Stimulated activated CD4-positive, alpha-beta T cell treated with anti-CD3 and anti-CD28 coated beads, Interleukin-4, amount 100 ng/mL, for 1 hour (primary cell): ENCODE measurements at regions not wholly inside any gene's neighbourhood (a gene's known extent, or its start where the extent isn't known, plus 50 kb on each side); places are given as distances from the start of the nearest gene placed in this dataset.

Experiments used
- DNase-seq: peaks from one replicate; pipeline ENCODE4 v3.0.0-alpha.2; 2020

DNA sequence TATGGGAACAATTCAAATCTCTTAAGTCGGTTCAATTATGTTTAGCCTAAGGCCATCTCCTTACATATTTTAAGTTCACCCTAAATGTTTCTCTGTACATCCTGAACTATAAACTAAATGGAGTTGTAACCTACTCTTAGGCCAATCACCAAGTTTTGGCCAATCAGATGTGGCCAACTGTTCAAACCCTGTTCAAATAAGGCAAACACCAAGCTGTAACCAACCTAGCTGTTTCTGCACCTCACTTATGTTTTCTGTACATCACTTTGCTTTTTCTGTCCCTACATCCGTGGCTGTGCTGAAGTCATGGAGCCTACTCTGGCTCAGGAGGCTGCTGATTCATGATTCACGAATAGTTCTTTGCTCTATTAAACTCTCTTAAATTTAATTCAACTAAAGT is 165.3 kb downstream of the GASK1B start:
- DNase-seq = no peak

DNA sequence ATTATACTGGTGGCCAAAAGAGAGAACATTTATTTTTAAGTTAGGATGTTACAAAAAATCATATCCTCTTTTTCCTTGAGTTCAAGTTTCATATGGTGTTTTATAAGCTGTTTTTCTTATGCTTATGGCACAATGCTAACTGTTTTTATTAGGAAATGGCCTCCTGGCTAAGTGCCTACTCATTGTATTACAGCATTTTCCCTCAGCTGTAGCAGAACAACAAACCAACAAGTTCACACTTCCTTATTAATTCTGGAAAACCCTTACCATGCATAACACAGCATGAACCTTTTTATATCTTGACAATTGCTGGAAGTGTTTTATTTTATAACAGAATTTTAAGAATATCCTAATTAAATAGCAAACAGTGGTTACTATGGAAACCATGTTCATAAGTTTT is 165.8 kb downstream of the GASK1B start:
- no peak for DNase-seq

DNA sequence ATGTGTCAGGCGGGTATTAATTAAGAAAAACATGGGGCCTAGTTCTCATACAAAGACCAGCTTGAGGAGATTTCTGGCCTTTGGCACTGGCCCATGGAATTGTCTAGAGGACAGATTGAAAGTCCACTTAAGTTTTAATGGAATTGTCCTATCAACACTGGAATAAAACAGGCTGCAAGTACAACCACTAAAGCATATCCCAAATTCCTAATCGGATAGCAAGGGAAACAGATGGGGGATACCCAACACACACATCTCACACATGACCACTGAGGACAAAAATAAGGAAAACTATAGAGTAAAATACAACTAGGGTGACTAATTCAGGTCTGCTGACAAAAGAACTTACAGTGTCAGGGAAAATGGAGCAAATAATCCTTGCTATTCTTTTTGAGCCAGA is 167.8 kb downstream of the GASK1B start:
- no peak for DNase-seq

DNA sequence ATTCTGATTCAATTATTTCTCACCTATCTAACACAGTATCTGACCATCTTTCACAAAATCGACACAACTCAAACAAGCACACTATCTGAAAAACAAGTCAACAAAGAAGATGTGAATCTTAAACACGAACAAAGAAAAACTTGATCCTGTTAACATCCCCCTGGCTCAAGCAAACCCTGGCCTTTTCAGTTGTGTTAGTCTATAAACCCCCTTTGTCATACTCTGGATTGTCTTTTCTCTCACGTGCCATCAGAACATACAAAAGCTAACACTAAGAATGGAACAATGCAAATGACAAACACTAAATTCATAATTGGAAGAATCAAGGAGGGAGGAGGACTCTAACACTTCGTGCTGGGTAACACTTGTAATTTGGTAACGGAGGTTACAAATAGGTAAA is 168.7 kb downstream of the GASK1B start:
- DNase-seq = no peak

DNA sequence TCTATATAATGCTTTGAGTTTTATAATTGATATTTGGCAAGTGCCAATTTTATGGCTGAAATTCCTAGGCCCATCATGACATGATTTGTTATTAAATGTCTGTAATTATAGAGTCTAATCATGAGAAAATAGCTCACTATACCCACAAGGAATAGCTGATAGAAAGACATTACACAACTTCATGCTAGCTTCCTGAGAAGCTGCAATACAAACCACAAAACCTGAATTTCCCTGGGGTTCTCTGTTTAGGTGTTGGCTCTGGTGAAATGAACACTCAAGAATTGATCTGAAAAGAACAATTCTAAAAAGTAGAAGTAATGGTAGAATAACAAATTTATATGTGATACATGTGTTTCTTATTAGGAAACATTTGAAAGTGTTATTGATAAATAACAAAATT is 169.6 kb downstream of the GASK1B start:
- DNase-seq = no peak

DNA sequence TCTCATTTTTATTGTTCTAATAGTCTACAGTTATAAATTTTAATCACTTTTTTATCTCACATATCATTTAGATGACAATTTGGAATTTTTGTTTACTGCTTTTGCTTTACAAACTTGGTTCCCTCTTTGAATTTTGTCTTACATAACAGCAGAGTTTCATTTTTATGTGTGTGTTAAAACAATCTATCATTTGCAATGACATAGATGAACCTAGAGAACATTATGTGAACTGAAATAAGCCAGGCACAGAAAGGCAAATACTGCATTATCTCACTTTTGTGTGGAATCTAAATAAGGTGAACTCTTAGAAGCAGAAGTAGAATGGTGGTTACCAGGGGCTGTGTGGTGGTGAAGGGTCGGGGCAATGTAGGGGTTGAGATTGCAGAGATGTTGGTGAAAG is 170.7 kb downstream of the GASK1B start:
- no peak for DNase-seq

DNA sequence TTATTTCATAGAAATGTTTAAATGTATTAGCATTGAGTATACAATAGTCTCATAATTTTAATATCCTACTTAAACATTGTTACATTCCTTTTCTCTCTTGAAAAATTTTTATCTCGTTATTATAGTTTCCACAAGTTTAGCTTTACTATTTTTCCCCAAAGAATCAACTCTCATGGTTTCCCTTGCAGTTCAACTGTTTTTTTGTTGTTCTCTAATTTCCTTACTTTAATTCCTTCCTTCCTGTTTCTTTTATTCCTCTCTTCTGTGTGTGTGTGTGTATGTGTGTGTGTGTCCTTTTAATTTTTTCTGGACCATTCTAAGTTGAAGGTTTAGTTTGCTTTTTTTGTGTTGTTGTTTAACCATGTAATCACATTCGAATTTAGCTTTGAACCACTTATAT is 171.1 kb downstream of the GASK1B start:
- DNase-seq = no peak

DNA sequence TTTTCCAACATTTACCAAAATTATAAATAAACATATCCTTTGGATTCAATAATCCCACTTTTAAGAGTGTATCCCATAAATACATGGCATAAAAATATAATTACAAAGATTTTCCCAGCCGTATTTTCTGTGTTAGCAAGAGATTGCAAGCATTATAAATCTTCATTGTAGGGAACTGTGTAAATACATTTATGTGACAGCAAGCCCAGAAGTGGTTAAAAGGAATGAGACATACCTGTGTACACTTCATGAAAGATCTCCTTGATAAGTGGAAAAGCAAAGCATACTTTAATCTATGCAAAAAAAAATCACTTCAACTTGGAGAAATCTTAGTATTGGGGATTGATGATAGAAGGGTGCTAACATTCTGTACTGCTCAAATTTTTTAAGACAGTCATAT is 173.1 kb downstream of the GASK1B start:
- DNase-seq = no peak

DNA sequence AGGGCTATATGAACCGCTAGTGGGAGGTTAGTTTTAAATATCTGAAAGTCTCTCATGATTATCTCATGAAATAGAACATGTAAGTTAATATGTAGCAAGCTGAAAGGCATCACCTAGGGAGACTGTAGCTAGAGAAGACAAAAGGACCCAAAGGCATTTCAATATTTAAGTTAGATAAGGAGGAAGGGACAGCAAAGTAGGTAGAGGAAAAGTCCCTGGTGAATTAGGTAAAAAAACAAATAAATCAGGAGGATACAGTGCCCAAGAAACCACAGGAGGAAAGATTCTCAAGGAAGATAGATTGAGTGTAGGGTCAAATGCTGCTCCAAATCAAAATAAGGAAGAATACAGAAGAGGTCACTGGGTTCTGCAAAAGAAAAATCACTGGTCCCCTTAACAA is 175.5 kb downstream of the GASK1B start:
- DNase-seq = no peak

DNA sequence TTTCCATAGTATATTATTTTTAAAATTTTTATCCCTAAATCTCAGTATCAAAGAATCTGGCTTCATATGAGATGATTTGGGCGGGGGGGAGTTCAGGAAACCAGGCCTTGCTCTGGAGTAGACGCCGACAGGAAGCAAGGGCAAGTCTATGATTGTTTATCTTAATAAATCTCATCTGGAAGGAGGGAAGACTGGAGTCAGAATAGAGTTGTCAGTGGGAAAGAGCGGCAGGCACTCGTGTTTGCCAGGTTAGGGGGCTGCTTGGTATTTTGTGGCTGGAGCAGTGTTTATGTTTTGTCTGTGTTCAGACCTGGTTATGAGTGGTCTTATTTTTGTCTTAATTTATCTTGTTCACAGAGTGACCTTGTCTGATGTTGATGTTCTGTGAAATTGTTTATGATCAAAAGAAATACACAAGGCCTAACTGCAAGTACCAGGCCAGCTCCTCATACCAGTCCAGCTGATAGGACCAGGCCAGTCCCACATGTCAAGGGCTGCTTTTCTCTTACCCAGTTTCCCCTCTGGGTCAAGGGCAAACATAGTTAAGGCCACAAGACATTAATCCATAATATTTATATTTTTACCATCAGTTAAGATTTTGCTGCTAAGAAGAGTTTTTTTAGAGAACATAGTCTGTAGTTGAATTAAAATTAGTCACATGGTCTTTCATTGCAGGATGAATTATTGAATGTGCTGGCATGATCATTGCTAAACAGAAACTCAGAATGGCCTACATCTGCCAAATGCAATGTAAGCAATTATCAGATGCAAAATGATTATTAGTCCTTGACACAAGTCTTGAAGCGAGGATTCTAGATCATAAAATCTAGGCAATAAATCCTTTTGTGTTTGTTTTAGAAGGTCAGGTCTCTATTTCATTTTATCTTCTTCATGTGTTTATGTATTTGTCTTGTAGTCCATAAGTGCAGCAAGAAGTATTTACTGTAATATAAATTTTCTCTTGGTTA is 176.5 kb downstream of the GASK1B start:
- no peak for DNase-seq

DNA sequence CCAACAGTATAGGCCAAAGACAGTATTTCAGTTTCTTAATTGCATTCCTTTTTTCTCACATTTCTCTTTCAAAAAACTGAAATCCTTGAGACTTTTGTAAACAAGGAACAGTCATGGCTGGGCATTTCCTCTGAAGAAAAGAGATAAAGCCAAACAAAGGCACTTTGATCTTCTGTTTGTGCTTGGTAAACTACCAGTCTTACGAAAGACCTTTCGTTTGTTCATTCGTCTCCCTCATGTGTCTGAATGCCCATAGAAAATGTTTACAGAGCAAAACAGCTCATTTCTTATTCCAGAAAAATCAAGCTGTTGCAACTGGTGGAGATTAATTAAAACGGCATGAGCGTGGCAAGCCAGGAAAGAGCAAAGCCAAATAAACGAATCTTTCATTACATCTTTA is 178.0 kb downstream of the GASK1B start:
- no peak for DNase-seq

DNA sequence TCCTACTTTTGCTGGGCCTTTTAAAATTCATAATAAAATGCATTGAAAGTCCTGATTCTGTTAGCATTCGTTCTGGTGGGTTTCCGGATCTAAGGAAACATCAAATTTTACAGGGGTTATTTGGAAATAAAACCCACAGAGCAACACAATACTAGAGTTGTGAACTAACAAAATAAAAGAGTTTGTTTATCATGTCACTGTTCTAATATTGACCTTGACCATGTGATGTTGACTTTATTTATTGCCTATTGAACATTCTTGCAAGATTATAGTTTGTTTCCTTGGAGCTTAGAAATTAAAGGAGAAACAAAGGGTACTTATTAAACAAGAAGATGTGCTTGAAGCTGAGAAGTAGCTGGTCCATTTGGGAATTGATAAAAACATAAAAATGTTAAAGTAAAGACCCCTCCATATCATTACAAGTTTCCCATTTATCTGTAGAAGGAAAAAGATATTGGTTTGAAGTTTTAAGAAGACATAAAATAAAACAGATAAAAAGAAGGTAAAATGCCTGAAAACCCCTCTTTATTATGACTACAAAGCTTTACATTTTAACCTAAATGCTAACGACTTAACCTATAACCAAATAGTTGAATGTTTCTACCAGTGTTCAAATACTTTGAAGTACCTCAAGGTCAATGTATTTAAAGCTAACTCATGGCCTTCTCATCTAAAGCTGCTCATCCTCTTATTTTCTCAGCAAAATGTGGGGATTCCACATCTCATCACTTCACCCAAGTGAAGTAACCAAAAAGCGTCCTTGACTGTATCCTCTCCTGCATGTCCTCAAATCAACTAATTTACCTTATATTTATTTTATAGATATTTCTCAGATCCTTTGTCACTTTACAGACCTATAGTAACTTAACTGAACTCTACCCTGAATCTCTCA is 179.6 kb downstream of the GASK1B start:
- no peak for DNase-seq

DNA sequence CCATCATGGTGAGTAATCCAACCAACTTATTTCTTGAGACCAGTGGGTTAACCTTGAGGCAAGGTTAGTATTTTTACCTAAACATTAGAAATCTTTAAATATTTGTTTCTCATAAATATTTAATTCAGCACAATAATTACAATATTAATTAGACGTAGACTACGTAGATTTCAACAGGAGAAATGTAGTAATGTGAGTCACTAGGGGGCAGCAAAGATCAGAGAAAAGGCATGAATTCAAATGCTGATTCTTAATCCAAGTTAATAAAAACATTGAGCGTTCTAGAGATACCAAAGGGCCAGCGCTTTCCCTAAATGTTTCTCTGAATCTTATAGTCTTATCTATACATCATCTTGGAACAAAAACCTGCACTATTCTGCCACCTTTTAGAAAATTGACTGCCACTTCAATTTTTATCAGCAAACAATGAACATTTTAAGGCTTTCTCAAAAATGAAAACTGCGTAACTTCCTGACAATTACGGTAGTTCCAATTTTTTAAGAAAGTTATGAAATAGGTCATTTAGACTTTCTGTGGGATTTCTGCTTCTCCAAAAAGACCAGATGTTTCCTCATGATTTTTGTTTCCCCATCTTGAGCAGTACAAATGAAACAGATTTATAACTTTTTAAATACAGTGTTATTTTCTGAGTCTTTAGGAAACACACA is 180.7 kb downstream of the GASK1B start:
- no peak for DNase-seq

DNA sequence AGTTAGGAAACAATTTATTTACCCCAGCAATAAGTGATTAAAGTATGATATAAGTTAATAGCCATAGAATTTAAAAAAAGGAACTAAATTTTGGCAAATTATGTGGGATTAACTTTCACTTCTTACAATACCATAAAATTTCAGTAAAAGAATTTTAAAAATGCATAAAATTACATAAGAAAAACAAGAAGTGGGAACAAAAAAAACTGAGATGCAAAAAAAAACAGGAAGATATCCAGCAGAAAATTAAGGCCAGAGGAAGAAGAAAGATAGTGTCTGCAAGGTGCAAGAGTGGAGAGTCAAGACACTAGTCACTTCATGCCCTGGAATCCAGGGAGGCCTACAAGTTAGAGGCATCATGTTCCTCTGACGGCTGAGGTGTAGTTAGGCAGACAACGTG is 184.2 kb downstream of the GASK1B start:
- DNase-seq = no peak

DNA sequence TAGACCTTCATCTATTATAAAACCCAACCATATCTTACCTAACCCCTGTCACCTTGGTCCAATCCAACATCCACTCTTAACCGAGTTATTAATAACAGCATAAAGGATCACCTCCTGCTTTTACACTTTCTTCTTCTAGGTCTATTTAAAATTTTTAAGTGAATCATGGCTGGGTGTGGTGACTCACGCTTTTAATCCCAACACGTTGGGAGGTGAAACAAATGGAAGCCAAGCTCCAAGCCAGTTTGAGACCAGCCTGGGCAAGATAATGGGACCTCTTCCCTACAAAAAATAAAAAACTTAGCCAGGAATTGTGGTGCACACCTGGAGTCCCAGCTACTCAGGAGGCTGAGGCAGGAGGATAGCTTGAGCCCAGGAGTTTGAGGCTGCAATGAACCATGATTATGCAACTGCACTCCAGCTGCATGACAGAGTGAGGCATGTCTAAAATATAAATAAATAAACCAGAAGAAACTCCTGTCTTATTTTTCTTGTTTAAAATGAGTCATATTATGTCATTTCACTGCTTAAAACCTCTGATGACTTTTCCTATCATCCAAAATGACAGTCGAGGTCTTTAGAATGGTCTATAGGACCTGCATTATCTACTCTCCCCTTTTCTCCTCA is 188.4 kb downstream of the GASK1B start:
- DNase-seq = no peak

DNA sequence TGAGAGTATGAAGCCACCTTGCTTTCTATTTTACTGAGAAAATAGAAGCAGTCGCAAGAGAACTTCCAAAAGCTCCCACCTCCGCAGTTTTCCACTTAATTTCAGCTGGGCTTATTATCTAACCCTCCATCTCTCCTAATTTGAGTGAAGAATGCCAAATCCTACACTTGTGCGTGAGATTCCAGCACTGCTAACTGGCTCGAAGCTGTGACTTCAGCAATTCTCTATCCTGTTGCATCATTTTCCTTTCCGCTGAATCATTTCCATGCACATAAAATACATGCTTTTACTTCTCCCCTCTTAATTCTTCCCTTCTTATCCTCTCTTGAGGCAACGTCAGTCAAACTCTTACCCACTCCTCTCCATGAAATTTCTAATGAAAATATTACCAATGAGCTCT is 189.5 kb downstream of the GASK1B start:
- no peak for DNase-seq

DNA sequence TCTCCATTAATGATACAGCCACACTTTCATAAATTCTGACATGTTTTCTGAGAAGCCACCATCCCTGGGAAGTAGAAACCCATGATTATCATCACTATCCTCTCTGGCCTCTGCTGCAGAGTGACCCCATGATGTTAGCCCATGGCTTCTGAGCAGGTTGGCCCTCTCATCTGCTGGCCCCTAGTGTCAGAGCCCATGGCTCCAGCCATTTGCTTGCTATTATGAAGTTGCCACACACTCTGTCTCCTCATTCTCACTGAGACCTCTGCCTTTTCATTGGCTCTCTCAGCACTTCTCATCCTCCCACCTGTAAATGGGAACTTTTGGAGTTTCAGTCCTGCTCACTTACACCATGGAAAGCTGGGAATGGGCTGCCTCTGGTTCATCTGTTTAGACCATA is 192.7 kb downstream of the GASK1B start:
- DNase-seq = no peak

DNA sequence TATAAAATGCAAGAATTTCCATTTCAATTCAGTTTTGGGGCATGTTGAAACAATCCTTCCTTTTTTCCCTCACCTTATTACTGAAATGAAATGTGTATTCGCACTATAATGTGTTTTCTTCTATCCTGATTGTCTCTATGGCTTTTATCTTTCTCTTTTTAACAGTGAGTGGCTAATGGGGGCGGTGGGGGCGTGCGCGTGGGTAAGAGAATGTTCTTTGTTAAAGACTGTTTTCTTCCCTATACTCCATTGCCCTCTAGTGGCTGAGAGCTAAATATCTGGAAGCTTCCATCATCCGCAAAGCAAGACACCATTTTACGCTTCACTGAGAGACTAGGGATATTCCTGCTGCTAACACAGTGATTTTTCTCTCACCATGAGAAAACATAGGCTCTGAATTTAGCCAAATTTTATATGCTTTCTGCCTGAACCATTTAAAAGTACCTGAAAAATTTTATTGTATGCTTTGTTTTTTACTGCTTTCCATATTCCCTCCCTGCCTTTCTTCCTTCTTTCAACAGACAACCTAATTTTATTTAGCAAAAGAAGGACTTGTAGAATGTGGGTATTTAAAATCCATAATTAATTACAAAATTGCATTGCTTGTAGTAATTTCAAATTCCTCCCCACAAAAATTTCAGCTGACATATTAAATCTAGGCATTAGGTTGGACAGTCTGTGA is 194.0 kb downstream of the GASK1B start:
- peak; percentile 13 for DNase-seq

DNA sequence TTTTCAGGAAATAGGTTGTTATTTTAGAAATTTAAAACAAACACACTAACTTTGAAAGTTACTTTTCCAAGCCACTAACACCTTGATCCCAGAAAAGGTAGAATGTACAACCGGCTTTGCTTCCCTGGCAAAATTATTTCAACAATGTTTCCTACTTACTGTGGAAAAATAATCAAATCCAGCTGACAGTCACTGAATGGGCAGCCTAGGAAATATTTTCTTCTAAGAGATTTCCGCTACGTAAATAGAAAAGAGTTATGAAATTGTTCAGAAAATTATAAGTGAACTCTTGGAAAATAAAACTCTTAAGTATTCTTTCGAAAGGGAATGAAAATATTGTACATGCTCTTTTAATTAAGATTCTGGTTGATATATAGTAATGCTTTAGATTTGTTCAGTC is 195.7 kb downstream of the GASK1B start:
- DNase-seq = no peak

DNA sequence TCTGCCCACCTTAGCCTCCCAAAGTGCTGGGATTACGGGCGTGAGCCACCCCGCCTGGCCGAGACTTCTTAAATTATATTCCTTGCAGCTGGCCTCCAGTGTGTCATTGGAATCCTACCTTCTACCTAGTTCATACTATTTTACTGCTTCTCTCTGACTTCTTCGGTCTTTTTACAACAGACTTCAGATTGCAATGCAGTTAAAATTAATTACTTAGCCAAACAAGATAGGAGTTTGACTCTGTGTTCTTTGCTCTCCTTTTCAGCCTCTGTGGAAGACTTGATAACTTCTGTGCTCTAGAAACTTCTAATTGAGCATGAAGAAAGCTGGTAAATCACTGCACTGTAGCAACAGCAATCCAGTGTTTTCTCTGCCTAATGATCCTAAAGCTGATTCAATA is 199.5 kb downstream of the GASK1B start:
- no peak for DNase-seq

DNA sequence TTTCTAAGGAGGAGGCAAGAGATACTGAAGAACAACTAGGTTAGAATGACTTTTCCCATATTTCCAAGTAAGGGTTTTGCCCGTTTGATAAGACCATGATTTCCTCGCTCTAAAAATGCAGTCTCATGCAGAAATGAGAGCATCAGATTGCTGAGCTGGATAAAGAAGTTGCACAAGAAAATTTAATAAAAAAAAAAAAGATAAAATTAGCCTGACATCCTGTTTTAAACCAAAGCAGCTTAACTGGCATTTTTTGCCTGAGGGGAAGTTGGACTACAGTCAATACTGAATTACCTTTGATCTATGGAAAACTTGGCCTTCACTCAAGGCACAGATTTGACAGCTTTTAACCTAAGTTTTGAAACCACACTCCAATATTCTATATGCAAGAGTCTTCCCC is 208.4 kb downstream of the GASK1B start:
- no peak for DNase-seq

DNA sequence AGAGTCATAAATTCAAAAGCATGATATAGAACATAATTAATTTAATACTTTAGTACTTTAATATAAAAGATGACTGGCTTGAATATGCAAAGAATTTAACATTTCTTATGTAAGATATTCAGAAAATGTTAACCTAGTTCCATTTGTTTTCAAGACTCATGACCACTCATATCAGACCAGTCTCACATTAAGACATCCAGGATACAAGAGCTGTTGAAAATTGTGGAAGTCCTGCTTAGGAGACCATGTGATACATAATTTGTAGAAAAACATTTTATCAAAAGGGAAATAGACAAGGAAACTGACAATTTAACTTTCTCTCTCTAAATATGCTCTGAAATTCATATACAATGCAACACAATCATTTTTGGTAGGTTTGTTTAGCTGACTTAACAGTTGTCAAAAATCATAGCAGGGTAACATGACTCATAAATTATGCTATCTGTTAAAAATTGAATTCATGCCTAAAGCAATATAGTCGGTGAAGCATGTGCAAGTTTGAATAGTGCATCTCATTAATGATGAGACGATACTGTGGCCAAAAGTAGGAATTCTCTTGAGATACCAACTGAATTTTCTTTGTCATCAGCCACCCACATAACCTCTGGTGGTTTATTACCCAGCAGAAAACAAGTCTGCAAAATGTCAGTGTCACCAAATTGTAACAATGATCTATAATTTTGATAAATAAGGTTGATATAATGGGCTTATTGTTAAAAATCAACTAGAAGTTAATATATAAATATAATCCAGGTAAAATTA is 211.4 kb downstream of the GASK1B start:
- DNase-seq = no peak
